Mucosa of descending colon (tissue), 3 donors: ENCODE measurements at regions not wholly inside any gene's neighbourhood (a gene's known extent, or its start where the extent isn't known, plus 50 kb on each side); places are given as distances from the start of the nearest gene placed in this dataset.

ENCODE experiments used
- ATAC-seq: fragments of 200-7000 bp; cut with Tn5 transposase; one replicate; pipeline ENCODE4 v1.9.1; 2020; ENCODE audit warnings: mild to moderate bottlenecking, moderate library complexity
- DNase-seq, 3 donors: peaks; one replicate each; pipeline ENCODE4 v3.0.0-alpha.2; 2020
- H3K36me3 ChIP-seq: fragments of 200-600 bp; one replicate; pipeline ENCODE4 v1.8.0; 2021; ENCODE audit warnings: low read depth, mild to moderate bottlenecking
- H3K4me1 ChIP-seq: fragments of 200-600 bp; one replicate; pipeline ENCODE4 v1.8.0; 2021; ENCODE audit warnings: low read depth, mild to moderate bottlenecking
- H3K4me3 ChIP-seq: fragments of 200-600 bp; one replicate; pipeline ENCODE4 v1.8.0; 2021; ENCODE audit warnings: mild to moderate bottlenecking
- H3K9me3 ChIP-seq: fragments of 200-600 bp; one replicate; pipeline ENCODE4 v1.8.0; 2021; ENCODE audit warnings: mild to moderate bottlenecking
- intact Hi-C, 2 donors: fragments of 100-400 bp; cut with DNase I in 1 of 2; cut with micrococcal nuclease in 1 of 2; formaldehyde crosslinking; loops; one replicate each; pipeline versions ENCODE4 v1.11.0 to v1.11.1; 2022; cut with DNase I, micrococcal nuclease
- TF ChIP-seq, protein P1 (sequence below): fragments of 200-600 bp; IDR thresholded peaks from one replicate; pipeline ENCODE4 v1.8.0; 2022; ENCODE audit warnings: antibody characterized with exemption, mild to moderate bottlenecking
- donor health status: DM: no; HTN: no; CAD: no; lungs with moderate emphysema.
- donor health status: DM: no; HTN: no; CAD: no.
- donor health status: DM: no; HTN: yes; CAD: no.

DNA sequence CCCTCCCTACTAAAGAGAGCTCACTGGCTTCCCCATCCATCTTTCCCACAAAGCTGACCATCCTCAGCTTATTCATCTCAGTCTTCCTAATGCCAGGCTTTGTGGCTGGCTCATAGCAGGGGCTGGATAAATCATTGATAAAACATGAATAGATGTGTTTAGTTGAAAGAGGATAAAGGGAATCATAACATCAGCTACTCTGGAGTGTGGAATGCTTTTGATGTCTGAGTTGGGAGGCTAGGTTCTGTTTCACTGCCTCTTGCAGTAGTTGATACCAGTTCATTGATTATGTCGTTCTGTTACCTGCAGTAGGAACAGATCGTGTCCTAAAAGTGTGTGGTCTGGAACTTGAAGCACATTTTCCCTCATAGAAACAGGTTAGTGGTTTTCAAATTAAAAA is 66.3 kb upstream of the HK2 start:
- no peak for ATAC-seq
- intact Hi-C loops: no loop called here

DNA sequence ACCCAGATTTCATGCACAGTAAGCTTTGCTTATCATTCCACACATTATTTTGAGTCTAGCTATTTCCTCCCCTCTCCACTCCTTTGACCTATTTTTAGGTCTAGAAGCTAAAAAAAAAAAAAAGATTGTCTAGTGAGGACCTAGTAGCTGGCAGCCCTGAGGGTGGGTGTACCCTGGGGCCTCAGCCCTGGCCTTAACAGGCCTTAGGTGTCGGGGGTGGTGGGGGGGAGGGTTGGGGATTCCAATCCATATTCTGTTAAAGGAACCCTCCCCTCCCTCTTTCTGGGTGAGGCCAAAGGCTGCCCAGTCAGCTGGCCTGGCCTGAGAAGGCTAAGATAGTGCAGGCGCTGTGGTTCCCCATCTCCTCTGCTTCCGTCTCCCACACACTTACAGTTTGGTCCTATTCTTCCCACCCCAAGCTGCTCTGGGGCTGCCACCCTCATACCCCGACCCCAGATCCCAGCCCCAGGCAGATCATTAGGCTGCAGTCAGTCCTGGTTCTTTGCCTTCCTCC is 65.5 kb upstream of the HK2 start:
- no peak for DNase-seq
- no peak overlapping the region for H3K4me3 ChIP-seq
- no peak for ATAC-seq
- H3K4me1 ChIP-seq: no peaks in the 10 kb centered on the region
- no peaks in the 10 kb centered on the region for H3K36me3 ChIP-seq
- TF ChIP-seq, protein P1, sequence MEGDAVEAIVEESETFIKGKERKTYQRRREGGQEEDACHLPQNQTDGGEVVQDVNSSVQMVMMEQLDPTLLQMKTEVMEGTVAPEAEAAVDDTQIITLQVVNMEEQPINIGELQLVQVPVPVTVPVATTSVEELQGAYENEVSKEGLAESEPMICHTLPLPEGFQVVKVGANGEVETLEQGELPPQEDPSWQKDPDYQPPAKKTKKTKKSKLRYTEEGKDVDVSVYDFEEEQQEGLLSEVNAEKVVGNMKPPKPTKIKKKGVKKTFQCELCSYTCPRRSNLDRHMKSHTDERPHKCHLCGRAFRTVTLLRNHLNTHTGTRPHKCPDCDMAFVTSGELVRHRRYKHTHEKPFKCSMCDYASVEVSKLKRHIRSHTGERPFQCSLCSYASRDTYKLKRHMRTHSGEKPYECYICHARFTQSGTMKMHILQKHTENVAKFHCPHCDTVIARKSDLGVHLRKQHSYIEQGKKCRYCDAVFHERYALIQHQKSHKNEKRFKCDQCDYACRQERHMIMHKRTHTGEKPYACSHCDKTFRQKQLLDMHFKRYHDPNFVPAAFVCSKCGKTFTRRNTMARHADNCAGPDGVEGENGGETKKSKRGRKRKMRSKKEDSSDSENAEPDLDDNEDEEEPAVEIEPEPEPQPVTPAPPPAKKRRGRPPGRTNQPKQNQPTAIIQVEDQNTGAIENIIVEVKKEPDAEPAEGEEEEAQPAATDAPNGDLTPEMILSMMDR: no peak
- intact Hi-C loops: no loop called here
- no peaks in the 10 kb centered on the region for H3K9me3 ChIP-seq

More for the DNA sequence above, 66.3 kb upstream of the HK2 start:
- Histone ChIP-seq H3K4me1 (no peaks in the 10 kb centered on the region), H3K4me3 (no peak overlapping the region), H3K36me3 (no peaks in the 10 kb centered on the region), H3K9me3 (no peaks in the 10 kb centered on the region)
- no peak for DNase-seq
- TF ChIP-seq, protein P1: no peak

DNA sequence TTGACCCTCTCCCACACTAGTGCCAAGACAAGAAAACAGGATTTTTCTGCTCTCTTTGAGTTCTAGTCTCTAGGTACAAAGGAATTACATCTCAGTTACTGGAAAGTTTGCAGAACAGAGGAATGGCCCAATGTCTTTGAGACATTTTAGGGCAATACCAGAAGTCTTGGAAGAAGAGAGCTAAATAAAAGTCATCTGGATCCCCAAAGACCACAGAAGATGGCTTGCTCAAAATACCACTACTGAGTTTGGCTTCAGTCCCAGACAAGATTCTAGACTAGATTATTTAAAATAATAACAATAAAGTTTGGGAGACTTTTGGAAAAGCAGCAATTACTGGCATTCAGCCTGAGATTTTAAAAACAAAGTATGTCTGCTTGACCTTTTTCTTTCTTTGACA is 61.9 kb upstream of the HK2 start:
- DNase-seq (no peak), ATAC-seq (no peak)
- intact Hi-C loops: no loop called here
- Histone ChIP-seq H3K4me3 (no peak overlapping the region), H3K9me3 (no peaks in the 10 kb centered on the region), H3K36me3 (no peaks in the 10 kb centered on the region), H3K4me1 (no peaks in the 10 kb centered on the region)
- TF ChIP-seq, protein P1: no peak

DNA sequence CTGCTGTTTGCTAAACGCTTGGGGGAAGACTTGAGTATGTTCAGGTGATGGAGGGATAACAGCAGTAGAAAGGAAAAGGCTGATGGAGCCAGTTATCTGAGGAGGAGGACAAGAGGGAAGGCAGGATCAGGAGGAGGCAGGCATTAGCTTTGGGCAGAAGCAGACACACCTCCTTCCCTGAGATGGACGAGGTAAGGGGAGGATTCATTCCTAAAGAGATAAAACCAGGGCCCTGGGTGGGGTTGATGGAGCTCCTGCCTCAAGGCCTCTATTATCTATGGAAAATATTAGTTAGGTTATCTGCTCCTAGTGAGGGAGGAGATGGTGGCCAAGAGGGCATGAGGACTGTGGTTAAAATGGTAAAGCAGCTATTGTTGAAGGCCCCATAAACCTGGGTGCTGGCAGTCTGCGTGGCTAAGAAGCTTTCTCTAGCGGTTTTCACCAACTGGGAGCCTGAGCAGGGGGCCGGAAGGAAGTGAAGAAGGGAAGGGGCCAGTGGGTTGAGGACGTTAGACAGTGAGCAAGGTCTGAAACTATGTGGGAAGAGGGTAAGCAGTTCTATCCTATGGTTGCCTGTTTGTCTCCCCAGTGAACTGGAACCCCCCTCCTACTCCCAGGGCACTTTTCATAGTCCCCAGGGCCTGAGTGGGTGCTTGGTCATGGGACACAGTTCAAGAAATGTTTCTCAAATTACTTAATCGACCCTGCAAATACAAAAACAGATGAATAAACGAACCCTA is 56.6 kb upstream of the HK2 start:
- DNase-seq (no peak), ATAC-seq (no peak)
- TF ChIP-seq, protein P1: no peak
- intact Hi-C loops: no loop called here
- no peaks in the 10 kb centered on the region for H3K36me3 ChIP-seq
- H3K4me1 ChIP-seq: no peaks in the 10 kb centered on the region
- no peaks in the 10 kb centered on the region for H3K9me3 ChIP-seq
- no peak overlapping the region for H3K4me3 ChIP-seq

DNA sequence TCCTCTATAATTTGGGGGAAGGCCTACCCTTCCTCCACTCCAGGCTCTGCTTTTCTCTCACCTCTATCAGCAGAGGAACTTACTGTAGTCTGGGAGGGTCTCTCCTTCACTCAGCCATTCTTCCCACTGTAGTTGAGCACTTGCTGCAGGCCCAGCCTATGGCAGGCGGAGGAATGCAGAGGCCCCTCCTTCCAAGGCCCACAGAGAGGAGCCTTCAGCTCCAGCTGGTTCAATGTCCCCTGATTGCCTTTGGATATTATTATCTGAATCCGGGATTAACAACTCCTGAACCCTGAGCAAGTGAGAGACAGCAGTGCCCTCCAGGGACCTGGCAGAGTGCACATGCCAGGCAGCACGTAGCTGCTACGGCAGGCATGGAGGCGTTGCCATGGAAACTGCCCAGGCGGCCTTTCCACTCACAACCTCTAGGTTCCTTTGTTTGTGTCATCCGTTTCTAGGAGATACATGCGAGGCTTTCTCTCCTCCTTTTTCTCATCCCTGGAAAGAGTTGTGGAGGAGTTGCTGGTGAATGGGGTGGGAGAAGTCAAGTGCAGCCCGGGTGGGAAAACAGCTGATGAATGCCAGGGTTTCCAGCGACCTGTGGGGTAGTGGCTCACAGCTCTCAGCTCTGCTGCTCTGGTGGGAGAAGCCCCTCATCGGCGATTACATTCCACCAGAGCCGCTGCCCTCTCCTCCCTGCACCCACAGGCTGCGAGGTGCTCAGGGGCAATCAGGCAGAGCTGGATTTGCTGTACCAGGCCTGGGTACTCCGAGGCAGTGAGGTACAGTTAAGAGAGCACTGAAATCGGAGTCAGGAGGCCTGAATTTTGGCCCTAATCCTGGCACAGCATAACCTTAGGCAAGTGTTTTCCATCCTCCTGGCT is 55.3 kb upstream of the HK2 start:
- Histone ChIP-seq H3K9me3 (no peaks in the 10 kb centered on the region), H3K4me3 (no peak overlapping the region), H3K36me3 (no peaks in the 10 kb centered on the region), H3K4me1 (no peaks in the 10 kb centered on the region)
- peak; percentile 18 for ATAC-seq
- TF ChIP-seq, protein P1: no peak
- intact Hi-C loops: no loop called here
- DNase-seq: no peak
